ENCODE measurements at regions not wholly inside any gene's neighbourhood (a gene's known extent, or its start where the extent isn't known, plus 50 kb on each side); places are given as distances from the start of the nearest gene placed in this dataset.

GRCh38 chr2:75311993-75312392 is 112.7 kb upstream of the TACR1 start (continued):
- TF ChIP-seq POLR2AphosphoS2 (IDR thresholded peaks at IDR 0.05; ENCODE audit: low read depth, low read length) (no peak), RUNX3 (IDR thresholded peaks at IDR 0.05; ENCODE audit: low read length) (peak; percentile 82), NFIC (IDR thresholded peaks at IDR 0.05; ENCODE audit: low read depth, low read length) (peak; percentile 17; the same call in 1 of the 2 replicates), BMI1 (IDR thresholded peaks at IDR 0.05; ENCODE audit: borderline replicate concordance) (peak; percentile 27; the same call in 1 of the 2 replicates), PKNOX1 (IDR thresholded peaks at IDR 0.05) (no peak; the same call in 1 of the 2 replicates), IRF5 (IDR thresholded peaks at IDR 0.05; ENCODE audit: borderline replicate concordance) (no peak), MAX (IDR thresholded peaks at IDR 0.05; ENCODE audit: low read depth, low read length) (no peak), SUZ12 (IDR thresholded peaks at IDR 0.05; ENCODE audit: unreplicated experiment) (no peak), CREM (IDR thresholded peaks at IDR 0.05; ENCODE audit: low read depth) (peak; percentile 51; the same call in 1 of the 2 replicates), RCOR1 (conservative IDR thresholded peaks at IDR 0.05; ENCODE audit: low read depth, low read length) (no peak; the same call in 1 of the 2 replicates), ZBED1 (IDR thresholded peaks at IDR 0.05; ENCODE audit: borderline replicate concordance) (no peak), SPI1 (IDR thresholded peaks at IDR 0.05; ENCODE audit: borderline replicate concordance, insufficient read depth, low read depth, low read length) (peak; percentile 96), NFYA (IDR thresholded peaks at IDR 0.05; ENCODE audit: borderline replicate concordance, low read depth, low read length) (no peak), ZZZ3 (IDR thresholded peaks at IDR 0.05; ENCODE audit: control insufficient read depth, insufficient read length, low read depth) (no peak), ZNF622 (IDR thresholded peaks at IDR 0.05) (no peak), CHD4 (IDR thresholded peaks at IDR 0.05) (no peak), ETV6 (conservative IDR thresholded peaks at IDR 0.05 in 1 of 2, IDR thresholded peaks at IDR 0.05 in 1 of 2; ENCODE audit: borderline replicate concordance in 1 of 2, low read depth in 1 of 2) (peak in 1 of 2 experiments; percentile 81; a peak in 2 of 4 replicates), YBX1 (IDR thresholded peaks at IDR 0.05) (no peak), SMC3 (IDR thresholded peaks at IDR 0.05; ENCODE audit: borderline replicate concordance, low read length) (peak; percentile 73), WRNIP1 (IDR thresholded peaks at IDR 0.05; ENCODE audit: borderline replicate concordance, low read depth, low read length) (no peak), IRF3 (IDR thresholded peaks at IDR 0.05) (no peak), USF2 (IDR thresholded peaks at IDR 0.05; ENCODE audit: borderline replicate concordance, low read depth, low read length) (no peak), SIN3A (IDR thresholded peaks at IDR 0.05; ENCODE audit: low read depth, low read length) (no peak), ZNF592 (IDR thresholded peaks at IDR 0.05) (no peak)

Data from GM12878 (cell line).